ENCODE measurements at regions not wholly inside any gene's neighbourhood (a gene's known extent, or its start where the extent isn't known, plus 50 kb on each side); places are given as distances from the start of the nearest gene placed in this dataset.
"Not testable (repeated sequence)": the region's sequence is repeated elsewhere in the genome, so short reads cannot be mapped to it uniquely, and the experiment has no call there.

GRCh38 chr9:85466834-85467233 lies 274.9 kb downstream of the AGTPBP1 start:
- no peak overlapping the region for H3K14ac ChIP-seq (ENCODE audit: low read length)
- no peaks in the 10 kb centered on the region for H3K9me3 ChIP-seq (replicated peaks in 1 of 2; ENCODE audit: control insufficient read depth in 2 of 2, insufficient read depth in 1 of 2, low read depth in 1 of 2, low read length in 2 of 2)
- DNase-seq (ENCODE audit: low spot score): no peak
- H3K4ac ChIP-seq (ENCODE audit: low read length): no peak overlapping the region
- no peak overlapping the region for H3K9ac ChIP-seq (ENCODE audit: low read depth, low read length, poor library complexity)
- H3K79me1 ChIP-seq (ENCODE audit: low read depth, low read length): no peaks in the 10 kb centered on the region
- H3K4me1 ChIP-seq (ENCODE audit: control insufficient read depth in 2 of 2, insufficient read depth in 1 of 2, low read depth in 1 of 2, low read length in 2 of 2): no peaks in the 10 kb centered on the region
- no peaks in the 10 kb centered on the region for H3K36me3 ChIP-seq (replicated peaks in 1 of 2; ENCODE audit: control insufficient read depth in 2 of 2, insufficient read depth in 2 of 2, low read length in 2 of 2)
- H2AFZ ChIP-seq (ENCODE audit: low read length): no peak overlapping the region
- H3K4me2 ChIP-seq (ENCODE audit: insufficient read depth, low read length, poor library complexity, severe bottlenecking): no peak overlapping the region
- H3K27ac ChIP-seq (replicated peaks; ENCODE audit: low read length): no peak overlapping the region
- no peak overlapping the region for H3K4me3 ChIP-seq (ENCODE audit: low read length in 2 of 2)
- H2AK5ac ChIP-seq (ENCODE audit: low read depth, low read length): no peak overlapping the region
- H2BK15ac ChIP-seq (ENCODE audit: low read length): no peak overlapping the region
- no peak overlapping the region for H2BK120ac ChIP-seq (ENCODE audit: low read depth, low read length)
- WGBS, 2 donors (ENCODE audit: extremely low coverage in 2 of 2, insufficient read length in 2 of 2, insufficient replicate concordance in 1 of 2): no CpG with 5 or more reads among the region's 10 CpGs
- no peak overlapping the region for H2BK5ac ChIP-seq (ENCODE audit: low read length)
- no peak overlapping the region for H3K23ac ChIP-seq (ENCODE audit: low read depth, low read length, poor library complexity)
- H3K27me3 ChIP-seq (ENCODE audit: control insufficient read depth in 3 of 3, insufficient read depth in 3 of 3, low read depth in 1 of 3, low read length in 3 of 3): no peaks in the 10 kb centered on the region
- H4K8ac ChIP-seq (ENCODE audit: low read depth, low read length): no peak overlapping the region
- H3K18ac ChIP-seq (ENCODE audit: low read length): no peak overlapping the region
- H4K91ac ChIP-seq (ENCODE audit: low read depth, low read length, poor library complexity): no peak overlapping the region
- no peak overlapping the region for H2BK12ac ChIP-seq (ENCODE audit: low read length)

- DNase-seq (ENCODE audit: low spot score): not testable (repeated sequence)
These were observed 283.5 kb downstream of the AGTPBP1 start for GRCh38 chr9:85458114-85458864.

GRCh38 chr9:85453850-85454249 lies 287.9 kb downstream of the AGTPBP1 start:
- Histone ChIP-seq H2BK5ac (ENCODE audit: low read length) (no peak overlapping the region), H3K4ac (ENCODE audit: low read length) (no peak overlapping the region), H2BK15ac (ENCODE audit: low read length) (no peak overlapping the region), H2BK12ac (ENCODE audit: low read length) (no peak overlapping the region), H2AK5ac (ENCODE audit: low read depth, low read length) (no peak overlapping the region), H3K18ac (ENCODE audit: low read length) (no peak overlapping the region), H3K4me2 (ENCODE audit: insufficient read depth, low read length, poor library complexity, severe bottlenecking) (no peak overlapping the region), H3K27ac (replicated peaks; ENCODE audit: low read length) (no peak overlapping the region), H3K79me1 (ENCODE audit: low read depth, low read length) (no peaks in the 10 kb centered on the region), H3K9me3 (replicated peaks in 1 of 2; ENCODE audit: control insufficient read depth in 2 of 2, insufficient read depth in 1 of 2, low read depth in 1 of 2, low read length in 2 of 2) (peaks cover 0 to 4% of the 10 kb centered on the region in 2 donors), H3K36me3 (replicated peaks in 1 of 2; ENCODE audit: control insufficient read depth in 2 of 2, insufficient read depth in 2 of 2, low read length in 2 of 2) (no peaks in the 10 kb centered on the region), H3K23ac (ENCODE audit: low read depth, low read length, poor library complexity) (no peak overlapping the region), H4K91ac (ENCODE audit: low read depth, low read length, poor library complexity) (no peak overlapping the region), H3K4me1 (ENCODE audit: control insufficient read depth in 2 of 2, insufficient read depth in 1 of 2, low read depth in 1 of 2, low read length in 2 of 2) (no peaks in the 10 kb centered on the region), H3K27me3 (ENCODE audit: control insufficient read depth in 3 of 3, insufficient read depth in 3 of 3, low read depth in 1 of 3, low read length in 3 of 3) (no peaks in the 10 kb centered on the region), H4K8ac (ENCODE audit: low read depth, low read length) (no peak overlapping the region), H2AFZ (ENCODE audit: low read length) (no peak overlapping the region), H3K14ac (ENCODE audit: low read length) (no peak overlapping the region), H3K4me3 (ENCODE audit: low read length in 2 of 2) (no peak overlapping the region), H3K9ac (ENCODE audit: low read depth, low read length, poor library complexity) (no peak overlapping the region), H2BK120ac (ENCODE audit: low read depth, low read length) (no peak overlapping the region)
- WGBS, 2 donors (ENCODE audit: extremely low coverage in 2 of 2, insufficient read length in 2 of 2, insufficient replicate concordance in 1 of 2): no CpG with 5 or more reads among the region's 5 CpGs
- no peak for DNase-seq (ENCODE audit: low spot score)

More at GRCh38 chr9:85458114-85458864, 283.5 kb downstream of the AGTPBP1 start:
- H3K4ac ChIP-seq (ENCODE audit: low read length); H3K36me3 ChIP-seq (replicated peaks in 1 of 2; ENCODE audit: control insufficient read depth in 2 of 2, insufficient read depth in 2 of 2, low read length in 2 of 2); H3K18ac ChIP-seq (ENCODE audit: low read length); H4K8ac ChIP-seq (ENCODE audit: low read depth, low read length); H3K4me3 ChIP-seq (ENCODE audit: low read length in 2 of 2); H4K91ac ChIP-seq (ENCODE audit: low read depth, low read length, poor library complexity); H2BK15ac ChIP-seq (ENCODE audit: low read length); H2AK5ac ChIP-seq (ENCODE audit: low read depth, low read length); H2BK12ac ChIP-seq (ENCODE audit: low read length); H2BK5ac ChIP-seq (ENCODE audit: low read length); H3K79me1 ChIP-seq (ENCODE audit: low read depth, low read length); H3K23ac ChIP-seq (ENCODE audit: low read depth, low read length, poor library complexity); H3K4me1 ChIP-seq (ENCODE audit: control insufficient read depth in 2 of 2, insufficient read depth in 1 of 2, low read depth in 1 of 2, low read length in 2 of 2); H3K9me3 ChIP-seq (replicated peaks in 1 of 2; ENCODE audit: control insufficient read depth in 2 of 2, insufficient read depth in 1 of 2, low read depth in 1 of 2, low read length in 2 of 2); H2BK120ac ChIP-seq (ENCODE audit: low read depth, low read length); H3K27ac ChIP-seq (replicated peaks; ENCODE audit: low read length); H3K4me2 ChIP-seq (ENCODE audit: insufficient read depth, low read length, poor library complexity, severe bottlenecking); H2AFZ ChIP-seq (ENCODE audit: low read length); H3K9ac ChIP-seq (ENCODE audit: low read depth, low read length, poor library complexity); H3K14ac ChIP-seq (ENCODE audit: low read length); H3K27me3 ChIP-seq (ENCODE audit: control insufficient read depth in 3 of 3, insufficient read depth in 3 of 3, low read depth in 1 of 3, low read length in 3 of 3): not testable (repeated sequence)
- WGBS, 2 donors (ENCODE audit: extremely low coverage in 2 of 2, insufficient read length in 2 of 2, insufficient replicate concordance in 1 of 2): no CpG with 5 or more reads among the region's 5 CpGs

- Histone ChIP-seq H2BK15ac (ENCODE audit: low read length) (no peak overlapping the region), H3K4ac (ENCODE audit: low read length) (no peak overlapping the region), H2BK5ac (ENCODE audit: low read length) (no peak overlapping the region), H3K27me3 (ENCODE audit: control insufficient read depth in 3 of 3, insufficient read depth in 3 of 3, low read depth in 1 of 3, low read length in 3 of 3) (no peaks in the 10 kb centered on the region), H3K79me1 (ENCODE audit: low read depth, low read length) (no peaks in the 10 kb centered on the region), H3K4me2 (ENCODE audit: insufficient read depth, low read length, poor library complexity, severe bottlenecking) (no peak overlapping the region), H2BK120ac (ENCODE audit: low read depth, low read length) (no peak overlapping the region), H2BK12ac (ENCODE audit: low read length) (no peak overlapping the region), H3K4me1 (ENCODE audit: control insufficient read depth in 2 of 2, insufficient read depth in 1 of 2, low read depth in 1 of 2, low read length in 2 of 2) (no peaks in the 10 kb centered on the region), H4K91ac (ENCODE audit: low read depth, low read length, poor library complexity) (no peak overlapping the region), H3K4me3 (ENCODE audit: low read length in 2 of 2) (no peak overlapping the region), H3K9ac (ENCODE audit: low read depth, low read length, poor library complexity) (no peak overlapping the region), H3K23ac (ENCODE audit: low read depth, low read length, poor library complexity) (no peak overlapping the region), H3K9me3 (replicated peaks in 1 of 2; ENCODE audit: control insufficient read depth in 2 of 2, insufficient read depth in 1 of 2, low read depth in 1 of 2, low read length in 2 of 2) (peaks cover 0 to 4% of the 10 kb centered on the region in 2 donors), H4K8ac (ENCODE audit: low read depth, low read length) (no peak overlapping the region), H2AK5ac (ENCODE audit: low read depth, low read length) (no peak overlapping the region), H3K36me3 (replicated peaks in 1 of 2; ENCODE audit: control insufficient read depth in 2 of 2, insufficient read depth in 2 of 2, low read length in 2 of 2) (no peaks in the 10 kb centered on the region), H2AFZ (ENCODE audit: low read length) (no peak overlapping the region), H3K14ac (ENCODE audit: low read length) (no peak overlapping the region), H3K27ac (replicated peaks; ENCODE audit: low read length) (no peak overlapping the region), H3K18ac (ENCODE audit: low read length) (no peak overlapping the region)
- DNase-seq (ENCODE audit: low spot score): no peak
- WGBS, 2 donors (ENCODE audit: extremely low coverage in 2 of 2, insufficient read length in 2 of 2, insufficient replicate concordance in 1 of 2): no CpG with 5 or more reads among the region's 1 CpG
These were observed 288.9 kb downstream of the AGTPBP1 start for GRCh38 chr9:85452841-85453240.

Measured in neuronal stem cell (in vitro differentiated cells).